Aorta (tissue), 5 donors: ENCODE measurements at regions not wholly inside any gene's neighbourhood (a gene's known extent, or its start where the extent isn't known, plus 50 kb on each side); places are given as distances from the start of the nearest gene placed in this dataset.

Experiments
- ATAC-seq: fragments of 200-7000 bp; cut with Tn5 transposase; one replicate; pipeline ENCODE4 v1.9.1; 2022; ENCODE audit warnings: moderate library complexity; ENCODE audit not compliant: low FRiP score
- DNase-seq, 2 donors: peaks; one replicate each; pipeline ENCODE4 v3.0.0-alpha.2; 2020
- H3K27ac ChIP-seq, 2 donors: one replicate each; pipeline ENCODE4 v1.5.1; 2013; ENCODE audit warnings: low read length in 2 of 2, mild to moderate bottlenecking in 2 of 2, moderate library complexity in 2 of 2, control low read depth in 1 of 2, inconsistent platforms in 1 of 2, low read depth in 1 of 2
- H3K27me3 ChIP-seq, 2 donors: one replicate each; pipeline ENCODE4 v1.6.1; 2013; ENCODE audit warnings: control low read depth in 1 of 2, low read length in 1 of 2, mild to moderate bottlenecking in 1 of 2, moderate library complexity in 1 of 2; ENCODE audit not compliant: insufficient read depth in 2 of 2, control insufficient read depth in 1 of 2
- H3K36me3 ChIP-seq, 2 donors: one replicate each; pipeline ENCODE4 v1.6.1; 2013; ENCODE audit warnings: control low read depth in 1 of 2, low read length in 1 of 2, mild to moderate bottlenecking in 1 of 2; ENCODE audit not compliant: insufficient read depth in 2 of 2, control insufficient read depth in 1 of 2
- H3K4me1 ChIP-seq, 2 donors: one replicate each; pipeline ENCODE4 v1.6.1; 2013; ENCODE audit warnings: low read length in 2 of 2, control low read depth in 1 of 2, mild to moderate bottlenecking in 1 of 2, moderate library complexity in 1 of 2; ENCODE audit not compliant: insufficient read depth in 2 of 2, control insufficient read depth in 1 of 2
- H3K4me3 ChIP-seq, 2 donors: one replicate each; pipeline ENCODE4 v1.5.1; 2013; ENCODE audit warnings: low read length in 2 of 2, control low read depth in 1 of 2, mild to moderate bottlenecking in 1 of 2
- H3K9me3 ChIP-seq: one replicate; pipeline ENCODE4 v1.6.1; 2013; ENCODE audit warnings: mild to moderate bottlenecking, low read length; ENCODE audit not compliant: control insufficient read depth
- WGBS, 2 donors: extraction: QIAGEN DNeasy Blood & Tissue Kit; methylation state at CpG; one replicate each; pipeline ENCODE4 v1.1.7; 2013; 5-methylcytosine and 5-hydroxymethylcytosine counted together
- intact Hi-C, 2 donors: fragments of 100-400 bp; cut with DNase I; formaldehyde crosslinking; loops; one replicate each; pipeline versions ENCODE4 v1.14.2 to v1.15.0; 2022
- donor health status: healthy with polysubstance abuse.
- donor health status: Bipolar disorder and iron deficiency.
- donor health status: DM: no; HTN: no; CAD: no.
- donor health status: DM: no; HTN: no; CAD: no.
- donor health status: DM: yes; HTN: yes; CAD: no.

- intact Hi-C loops: no loop called here
- Histone ChIP-seq H3K9me3 (no peaks in the 10 kb centered on the region), H3K4me1 (no peaks in the 10 kb centered on the region), H3K27me3 (no peaks in the 10 kb centered on the region), H3K4me3 (no peak overlapping the region), H3K27ac (no peak overlapping the region), H3K36me3 (no peaks in the 10 kb centered on the region)
- ATAC-seq (no peak), DNase-seq (no peak)
- 37 to 43% methylated on average over 1 of the region's 1 CpG for WGBS, 2 donors
Observed at GRCh38 chr3:116977441-116977840, 267.9 kb downstream of the TUSC7 start.

- no peaks in the 10 kb centered on the region for H3K9me3 ChIP-seq
- H3K27ac ChIP-seq: no peak overlapping the region
- H3K4me3 ChIP-seq: no peak overlapping the region
- no peak for ATAC-seq
- no peaks in the 10 kb centered on the region for H3K36me3 ChIP-seq
- peaks cover 0 to 4% of the 10 kb centered on the region in 2 donors for H3K4me1 ChIP-seq
- no peak for DNase-seq
- WGBS, 2 donors: 75 to 82% methylated on average over 3 of the region's 3 CpGs
- no peaks in the 10 kb centered on the region for H3K27me3 ChIP-seq
- intact Hi-C loops: no loop called here
Observed at GRCh38 chr3:116980099-116980498, 270.5 kb downstream of the TUSC7 start.

GRCh38 chr3:116981089-116981488, 271.5 kb downstream of the TUSC7 start:
- H3K27me3 ChIP-seq: no peaks in the 10 kb centered on the region
- no peak overlapping the region for H3K4me3 ChIP-seq
- DNase-seq: no peak
- WGBS, 2 donors: 76 to 90% methylated on average over 5 of the region's 5 CpGs
- no peaks in the 10 kb centered on the region for H3K36me3 ChIP-seq
- H3K4me1 ChIP-seq: peaks cover 0 to 4% of the 10 kb centered on the region in 2 donors
- intact Hi-C loops: no loop called here
- ATAC-seq: no peak
- no peak overlapping the region for H3K27ac ChIP-seq
- H3K9me3 ChIP-seq: no peaks in the 10 kb centered on the region

- ATAC-seq: no peak
- Histone ChIP-seq H3K4me3 (no peak overlapping the region), H3K9me3 (no peaks in the 10 kb centered on the region), H3K4me1 (peaks cover 0 to 4% of the 10 kb centered on the region in 2 donors), H3K27me3 (no peaks in the 10 kb centered on the region), H3K36me3 (no peaks in the 10 kb centered on the region), H3K27ac (no peak overlapping the region)
- intact Hi-C loops: no loop called here
- no peak for DNase-seq
Observed at GRCh38 chr3:116984301-116984700, 274.7 kb downstream of the TUSC7 start.

- ATAC-seq (no peak), DNase-seq (no peak)
- H3K9me3 ChIP-seq: no peaks in the 10 kb centered on the region
- H3K27ac ChIP-seq: peak overlapping the region in 1 of 2 donors; percentile 23
- no peaks in the 10 kb centered on the region for H3K27me3 ChIP-seq
- 21 to 27% methylated on average over 3 of the region's 3 CpGs for WGBS, 2 donors
- no peak overlapping the region for H3K4me3 ChIP-seq
- H3K36me3 ChIP-seq: no peaks in the 10 kb centered on the region
- intact Hi-C loops: no loop called here
- peaks cover 4 to 11% of the 10 kb centered on the region in 2 donors for H3K4me1 ChIP-seq
Observed at GRCh38 chr3:116994351-116994879, 284.8 kb downstream of the TUSC7 start.

GRCh38 chr3:117003501-117003900, 293.9 kb downstream of the TUSC7 start:
- no peak overlapping the region for H3K27ac ChIP-seq
- intact Hi-C loops: no loop called here
- H3K36me3 ChIP-seq: no peaks in the 10 kb centered on the region
- no peak for DNase-seq
- no peak overlapping the region for H3K4me3 ChIP-seq
- H3K27me3 ChIP-seq: no peaks in the 10 kb centered on the region
- ATAC-seq: no peak
- H3K4me1 ChIP-seq: no peaks in the 10 kb centered on the region
- no peaks in the 10 kb centered on the region for H3K9me3 ChIP-seq

GRCh38 chr3:117005274-117005673, 295.7 kb downstream of the TUSC7 start:
- no peak for ATAC-seq
- Histone ChIP-seq H3K4me3 (no peak overlapping the region), H3K27me3 (no peaks in the 10 kb centered on the region), H3K36me3 (no peaks in the 10 kb centered on the region), H3K9me3 (no peaks in the 10 kb centered on the region), H3K4me1 (no peaks in the 10 kb centered on the region), H3K27ac (no peak overlapping the region)
- intact Hi-C loops: no loop called here
- 13 to 15% methylated on average over 2 of the region's 2 CpGs for whole genome bisulfite sequencing, 2 donors
- DNase-seq: no peak

- H3K9me3 ChIP-seq: no peaks in the 10 kb centered on the region
- DNase-seq: no peak
- intact Hi-C loops: no loop called here
- no peak for ATAC-seq
- H3K27ac ChIP-seq: no peak overlapping the region
- H3K4me1 ChIP-seq: no peaks in the 10 kb centered on the region
- WGBS, 2 donors: 52 to 54% methylated on average over 2 of the region's 2 CpGs
- H3K36me3 ChIP-seq: no peaks in the 10 kb centered on the region
- no peak overlapping the region for H3K4me3 ChIP-seq
- H3K27me3 ChIP-seq: no peaks in the 10 kb centered on the region
Observed at GRCh38 chr3:117005911-117006522, 296.4 kb downstream of the TUSC7 start.

- WGBS, 2 donors: 36 to 42% methylated on average over 1 of the region's 1 CpG
- intact Hi-C loops: loop anchor here (10.0 kb wide), 2 partner anchors 146 to 704 kb away; no protein-coding TSS in a partner anchor
Observed at GRCh38 chr3:117010318-117010717, 300.7 kb downstream of the TUSC7 start.

More at GRCh38 chr3:117010318-117010717, 300.7 kb downstream of the TUSC7 start:
- H3K9me3 ChIP-seq: no peaks in the 10 kb centered on the region
- H3K27ac ChIP-seq: no peak overlapping the region
- H3K36me3 ChIP-seq: no peaks in the 10 kb centered on the region
- H3K4me3 ChIP-seq: no peak overlapping the region
- DNase-seq (no peak), ATAC-seq (no peak)
- no peaks in the 10 kb centered on the region for H3K4me1 ChIP-seq
- no peaks in the 10 kb centered on the region for H3K27me3 ChIP-seq
